DMS153 treated with DMSO at 0.1 percent for 48 hours (cell line): ENCODE measurements at regions not wholly inside any gene's neighbourhood (a gene's known extent, or its start where the extent isn't known, plus 50 kb on each side); places are given as distances from the start of the nearest gene placed in this dataset.

Experiments
- DNase-seq: peaks from one replicate; lab custom pipeline; 2025; ENCODE audit not compliant: unreplicated experiment; lab: John Stamatoyannopoulos, UW

- peak; percentile 13 for DNase-seq
These were observed 168.1 kb upstream of the NOVA1 start for GRCh38 chr14:26765768-26766520.

DNA sequence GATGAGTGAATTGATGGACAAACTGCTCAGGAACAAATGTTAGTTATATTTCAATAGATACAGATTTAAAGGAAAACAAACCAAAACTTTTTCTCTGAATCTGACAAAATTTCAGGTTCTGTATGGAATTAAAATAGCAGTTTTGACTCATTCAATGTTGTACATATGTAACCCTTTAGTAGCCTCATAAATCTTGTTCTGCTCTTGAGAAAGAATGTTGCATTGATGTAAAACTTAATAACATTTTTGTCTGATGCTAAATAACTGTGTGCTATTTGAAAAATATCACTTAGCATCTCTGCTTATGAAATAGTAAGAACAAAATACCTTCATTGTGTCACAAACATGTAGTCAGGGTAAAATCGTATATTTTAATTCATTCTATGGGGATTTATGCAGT, 168.9 kb upstream of the NOVA1 start:
- no peak for DNase-seq

- DNase-seq, result no peak
These were observed 176.2 kb upstream of the NOVA1 start for GRCh38 chr14:26773906-26774593.

DNA sequence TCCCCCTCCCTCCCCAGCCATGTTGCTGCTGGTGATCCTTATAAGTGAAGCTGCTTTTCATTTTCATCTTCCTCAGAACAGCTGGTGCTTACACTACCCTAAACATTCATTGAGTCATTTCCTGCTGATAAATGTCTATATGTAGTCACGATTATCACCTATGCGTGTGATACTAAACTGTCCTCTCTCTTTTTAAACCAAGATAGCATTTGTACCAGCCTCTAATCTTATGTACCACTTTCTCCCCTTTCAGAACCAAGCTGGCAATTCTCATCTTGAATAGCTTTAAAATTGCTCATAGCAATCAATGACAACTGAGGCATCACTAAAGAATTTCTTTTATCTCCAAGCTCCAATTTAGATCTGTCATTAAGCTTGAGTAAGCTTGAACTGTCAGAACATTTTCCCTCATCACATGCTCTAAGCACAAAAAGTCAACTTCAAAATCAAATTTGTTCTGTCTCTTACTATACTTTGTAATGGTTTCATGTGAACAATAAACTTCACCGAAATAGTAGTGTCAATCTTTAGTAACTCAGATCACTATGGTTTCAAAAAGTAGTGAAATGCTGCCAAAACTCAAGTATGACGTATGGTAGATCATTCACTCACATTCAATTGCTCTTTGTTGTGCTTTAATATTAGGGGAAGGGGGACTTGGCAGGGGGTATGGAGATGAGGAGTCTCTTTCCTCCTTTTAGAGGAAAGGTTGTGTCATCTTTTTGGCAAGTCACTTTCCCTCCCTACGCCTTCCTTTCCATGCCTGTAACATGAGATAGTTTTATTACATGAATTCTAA, 178.1 kb upstream of the NOVA1 start:
- DNase-seq, result no peak

DNA sequence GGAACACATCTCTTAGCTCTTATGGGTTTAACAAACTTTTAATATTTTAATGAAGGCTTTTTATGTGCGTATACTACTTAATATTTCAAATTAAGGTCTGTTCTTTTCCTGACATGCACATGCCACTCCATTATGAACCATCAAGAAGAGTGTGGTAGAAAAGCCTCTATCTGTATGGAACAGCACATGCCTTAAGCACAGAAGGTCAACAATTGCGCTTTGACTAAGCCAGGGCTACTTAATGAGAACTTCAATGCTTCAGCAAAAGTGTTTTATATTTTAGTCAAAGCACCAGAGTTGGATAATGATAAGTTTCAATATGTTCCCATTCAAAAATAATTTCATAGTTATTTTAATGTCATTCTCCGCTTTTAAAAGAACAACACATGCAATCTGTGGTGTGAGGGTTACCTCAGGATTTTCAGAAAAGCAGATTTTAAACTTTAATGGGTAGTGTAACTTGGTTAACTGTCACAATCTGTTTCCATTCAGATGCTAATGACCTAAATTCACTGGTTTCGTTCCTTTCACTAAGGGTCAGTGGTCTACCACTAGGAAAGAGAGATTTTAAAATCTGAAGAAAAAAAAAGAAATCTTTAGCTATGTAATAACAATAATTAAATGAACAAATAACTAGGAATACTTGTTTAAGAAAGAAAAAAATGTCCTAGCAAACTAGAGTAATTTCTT, 193.4 kb upstream of the NOVA1 start:
- no peak for DNase-seq

- DNase-seq, result no peak
These were observed 196.9 kb upstream of the NOVA1 start for GRCh38 chr14:26794731-26795130.

DNA sequence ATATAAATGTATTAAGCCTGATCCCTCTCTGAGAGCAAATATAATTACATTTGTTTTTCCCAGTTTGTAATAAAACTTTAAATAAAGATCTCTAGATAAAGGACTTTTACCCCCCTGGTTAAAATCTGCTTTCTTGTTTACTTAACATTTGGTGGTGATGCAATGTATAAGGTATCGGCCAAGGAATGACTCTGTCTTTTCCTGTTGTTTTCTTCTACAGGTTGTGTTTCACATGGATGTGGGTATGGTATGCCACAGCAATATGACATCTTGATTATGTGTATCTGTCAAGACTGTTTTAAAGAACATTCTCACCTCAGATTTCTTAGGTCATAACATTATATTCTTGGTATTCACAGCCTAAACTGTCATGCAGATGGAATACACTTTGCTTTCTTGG, 210.6 kb upstream of the NOVA1 start:
- DNase-seq, result no peak

- no peak for DNase-seq
These were observed 212.8 kb upstream of the NOVA1 start for GRCh38 chr14:26810631-26811030.

DNA sequence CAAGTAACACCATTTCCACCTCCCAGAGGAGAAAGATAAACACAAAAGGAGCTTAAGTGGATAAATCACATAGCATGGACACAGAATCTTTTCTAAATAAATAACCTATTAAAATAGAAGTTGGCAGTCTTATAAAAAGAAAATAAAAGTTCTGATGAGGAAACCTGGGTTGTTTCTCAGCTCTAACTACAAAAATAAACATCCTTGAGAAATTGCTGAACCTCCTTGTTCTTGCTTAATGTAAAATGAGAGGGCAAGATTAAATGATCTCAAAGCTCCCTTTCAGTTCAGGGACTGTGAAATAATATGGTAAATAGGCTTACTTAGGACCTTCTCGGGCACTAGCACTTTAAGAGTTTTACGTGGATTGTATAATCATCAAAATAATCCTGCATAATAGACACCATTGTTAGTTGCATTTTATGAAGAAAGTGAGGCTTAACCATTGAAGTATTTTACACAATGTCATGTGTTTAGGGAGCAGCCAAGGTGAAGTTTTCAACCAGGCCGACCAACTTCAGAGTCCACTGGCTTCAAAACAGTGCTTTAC, 214.0 kb upstream of the NOVA1 start:
- DNase-seq, result no peak

- peak; percentile 80 for DNase-seq
These were observed 222.3 kb upstream of the NOVA1 start for GRCh38 chr14:26820138-26820537.

- no peak for DNase-seq
These were observed 222.7 kb upstream of the NOVA1 start for GRCh38 chr14:26820572-26820971.

- DNase-seq, result no peak
These were observed 230.9 kb upstream of the NOVA1 start for GRCh38 chr14:26828741-26829140.

DNA sequence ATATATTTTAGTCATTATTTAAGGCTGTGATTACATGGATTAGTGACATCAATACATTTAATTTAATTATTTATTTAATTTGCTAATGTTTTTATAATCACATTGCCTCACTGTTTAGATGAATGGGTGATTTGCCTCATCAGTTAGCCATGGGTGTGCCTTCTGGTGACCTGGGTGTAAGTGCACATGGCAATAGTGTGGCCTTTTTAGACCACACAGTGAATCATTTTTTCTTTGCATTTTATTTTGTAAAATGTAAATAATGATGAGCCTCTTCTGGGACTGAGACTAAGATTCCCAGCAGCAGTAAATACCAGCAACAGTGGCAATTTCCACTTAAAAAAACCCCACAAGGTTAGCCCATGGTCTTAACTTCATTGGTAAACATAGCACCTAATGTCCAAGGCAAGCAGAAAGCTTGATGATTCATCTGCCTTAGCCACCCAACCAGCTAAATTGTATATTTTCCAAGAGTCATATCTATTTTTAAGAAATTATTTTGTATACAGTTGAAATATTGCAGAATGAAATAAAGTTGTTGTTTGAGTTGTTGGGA, 235.9 kb upstream of the NOVA1 start:
- no peak for DNase-seq

DNA sequence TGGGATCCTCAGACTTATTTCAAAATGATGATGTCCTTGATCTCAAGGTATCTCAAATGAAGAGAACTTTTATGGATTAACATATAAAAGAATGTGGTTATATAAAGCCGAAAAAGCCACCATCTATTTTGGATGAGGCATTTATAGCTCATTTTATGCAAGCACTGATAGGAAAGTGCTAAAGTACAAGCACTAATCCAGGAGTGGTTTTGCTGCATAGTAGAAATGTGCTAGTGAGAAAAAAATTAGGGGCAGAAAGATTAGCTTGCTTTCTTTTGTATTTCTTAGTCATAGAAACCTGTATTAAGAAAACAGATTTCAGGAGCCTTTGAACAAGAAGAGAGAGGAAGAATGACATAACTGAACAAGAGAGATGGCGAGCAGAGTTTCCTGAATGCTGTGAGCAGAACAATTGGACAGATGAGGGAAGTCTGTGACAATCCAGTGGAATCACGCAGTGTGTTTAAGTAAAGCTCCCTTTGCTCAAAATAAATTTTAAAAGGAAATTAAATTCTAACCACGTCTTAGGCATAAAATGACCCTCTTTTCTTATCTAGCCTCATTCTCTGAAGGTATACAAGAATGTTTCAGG, 238.2 kb upstream of the NOVA1 start:
- no peak for DNase-seq

DNA sequence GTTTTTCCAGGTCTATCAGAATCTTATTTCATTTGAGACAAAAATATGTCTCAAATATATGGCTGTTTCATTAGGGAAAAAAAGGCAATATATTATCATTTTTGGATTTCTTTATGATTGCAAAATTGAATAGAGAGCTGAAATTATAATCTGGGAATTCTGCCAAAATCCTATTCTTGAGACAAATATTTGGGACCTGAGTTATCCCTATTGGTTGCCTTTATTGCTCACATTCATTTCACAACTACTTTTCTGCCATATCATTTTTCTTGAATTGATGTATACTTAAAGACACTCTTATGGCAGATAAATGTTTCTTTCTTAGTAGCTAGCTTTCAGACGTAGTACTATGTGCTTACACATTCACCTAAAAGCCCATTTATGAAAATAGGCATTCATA, 241.6 kb upstream of the NOVA1 start:
- DNase-seq, result no peak

- DNase-seq, result no peak
These were observed 243.5 kb upstream of the NOVA1 start for GRCh38 chr14:26841326-26841725.

GRCh38 chr14:26841920-26842741, 244.3 kb upstream of the NOVA1 start:
- no peak for DNase-seq

- DNase-seq, result no peak
These were observed 247.5 kb upstream of the NOVA1 start for GRCh38 chr14:26845151-26845818.

GRCh38 chr14:26846388-26846787, 248.6 kb upstream of the NOVA1 start:
- no peak for DNase-seq
